Ovary (tissue), 3 donors: ENCODE measurements at regions not wholly inside any gene's neighbourhood (a gene's known extent, or its start where the extent isn't known, plus 50 kb on each side); places are given as distances from the start of the nearest gene placed in this dataset.

Source experiments
- EP300 ChIP-seq: sonication (generic); formaldehyde crosslinking; IDR thresholded peaks from one replicate; pipeline ENCODE4 v1.6.1; 2017; ENCODE audit warnings: antibody characterized with exemption
- TF ChIP-seq, protein P1 (sequence below), 3 donors: fragments of 450-650 bp in 2 of 3; fragments of 200-600 bp in 1 of 3; IDR thresholded peaks; one replicate each; pipeline versions ENCODE4 v1.5.1 to v1.8.0; 2016 to 2022; ENCODE audit warnings: antibody characterized with exemption in 3 of 3, mild to moderate bottlenecking in 1 of 3
- donor health status: DM: no; HTN: no; CAD: no.

GRCh38 chr20:52039790-52040189 lies 151.8 kb downstream of the ZFP64 start:
- TF ChIP-seq, protein P1, sequence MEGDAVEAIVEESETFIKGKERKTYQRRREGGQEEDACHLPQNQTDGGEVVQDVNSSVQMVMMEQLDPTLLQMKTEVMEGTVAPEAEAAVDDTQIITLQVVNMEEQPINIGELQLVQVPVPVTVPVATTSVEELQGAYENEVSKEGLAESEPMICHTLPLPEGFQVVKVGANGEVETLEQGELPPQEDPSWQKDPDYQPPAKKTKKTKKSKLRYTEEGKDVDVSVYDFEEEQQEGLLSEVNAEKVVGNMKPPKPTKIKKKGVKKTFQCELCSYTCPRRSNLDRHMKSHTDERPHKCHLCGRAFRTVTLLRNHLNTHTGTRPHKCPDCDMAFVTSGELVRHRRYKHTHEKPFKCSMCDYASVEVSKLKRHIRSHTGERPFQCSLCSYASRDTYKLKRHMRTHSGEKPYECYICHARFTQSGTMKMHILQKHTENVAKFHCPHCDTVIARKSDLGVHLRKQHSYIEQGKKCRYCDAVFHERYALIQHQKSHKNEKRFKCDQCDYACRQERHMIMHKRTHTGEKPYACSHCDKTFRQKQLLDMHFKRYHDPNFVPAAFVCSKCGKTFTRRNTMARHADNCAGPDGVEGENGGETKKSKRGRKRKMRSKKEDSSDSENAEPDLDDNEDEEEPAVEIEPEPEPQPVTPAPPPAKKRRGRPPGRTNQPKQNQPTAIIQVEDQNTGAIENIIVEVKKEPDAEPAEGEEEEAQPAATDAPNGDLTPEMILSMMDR (IDR thresholded peaks at IDR 0.05): no peak
- no peak for TF ChIP-seq EP300
